Endothelial cell of umbilical vein (primary cell): ENCODE measurements at regions not wholly inside any gene's neighbourhood (a gene's known extent, or its start where the extent isn't known, plus 50 kb on each side); places are given as distances from the start of the nearest gene placed in this dataset.

Source experiments
- CTCF ChIP-seq, 2 donors: IDR thresholded peaks; 1 replicate in 1 of 2; 2 replicates in 1 of 2; pipeline ENCODE4 v1.5.1; 2011; ENCODE audit warnings: low read length in 2 of 2, mild to moderate bottlenecking in 2 of 2, moderate library complexity in 2 of 2, control low read depth in 1 of 2, inconsistent platforms in 1 of 2, low read depth in 1 of 2; ENCODE audit not compliant: insufficient read depth in 1 of 2; ENCODE audit errors: extremely low read depth in 1 of 2
- EZH2 ChIP-seq: IDR thresholded peaks from 2 replicates; pipeline ENCODE4 v1.6.1; 2012; ENCODE audit warnings: borderline replicate concordance, low read depth, mild to moderate bottlenecking, moderate library complexity, low read length, inconsistent platforms; ENCODE audit not compliant: severe bottlenecking
- POLR2A ChIP-seq: IDR thresholded peaks from 2 replicates; pipeline ENCODE4 v1.6.1; 2012; ENCODE audit warnings: low read depth, mild to moderate bottlenecking, control low read depth, low read length
- POLR2AphosphoS5 ChIP-seq: IDR thresholded peaks from 2 replicates; pipeline ENCODE4 v1.6.1; 2012; ENCODE audit warnings: low read depth, mild to moderate bottlenecking, control low read depth, low read length, moderate library complexity; ENCODE audit not compliant: insufficient read depth
- TF ChIP-seq, protein P1 (sequence below): IDR thresholded peaks from 2 replicates; pipeline ENCODE4 v1.6.1; 2011; ENCODE audit not compliant: insufficient read depth, insufficient read length

- TF ChIP-seq, protein P1, sequence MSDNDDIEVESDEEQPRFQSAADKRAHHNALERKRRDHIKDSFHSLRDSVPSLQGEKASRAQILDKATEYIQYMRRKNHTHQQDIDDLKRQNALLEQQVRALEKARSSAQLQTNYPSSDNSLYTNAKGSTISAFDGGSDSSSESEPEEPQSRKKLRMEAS: no peak
- no peak for TF ChIP-seq CTCF (IDR thresholded peaks at IDR 0.05; ENCODE audit: extremely low read depth in 1 of 2, insufficient read depth in 1 of 2, low read depth in 1 of 2, low read length in 2 of 2)
- TF ChIP-seq EZH2: no peak
- no peak for TF ChIP-seq POLR2AphosphoS5
- no peak for TF ChIP-seq POLR2A
Observed at GRCh38 chr7:68265258-68265657, 1268.6 kb downstream of the TYW1 start.
